ENCODE measurements at regions not wholly inside any gene's neighbourhood (a gene's known extent, or its start where the extent isn't known, plus 50 kb on each side); places are given as distances from the start of the nearest gene placed in this dataset.

DNA sequence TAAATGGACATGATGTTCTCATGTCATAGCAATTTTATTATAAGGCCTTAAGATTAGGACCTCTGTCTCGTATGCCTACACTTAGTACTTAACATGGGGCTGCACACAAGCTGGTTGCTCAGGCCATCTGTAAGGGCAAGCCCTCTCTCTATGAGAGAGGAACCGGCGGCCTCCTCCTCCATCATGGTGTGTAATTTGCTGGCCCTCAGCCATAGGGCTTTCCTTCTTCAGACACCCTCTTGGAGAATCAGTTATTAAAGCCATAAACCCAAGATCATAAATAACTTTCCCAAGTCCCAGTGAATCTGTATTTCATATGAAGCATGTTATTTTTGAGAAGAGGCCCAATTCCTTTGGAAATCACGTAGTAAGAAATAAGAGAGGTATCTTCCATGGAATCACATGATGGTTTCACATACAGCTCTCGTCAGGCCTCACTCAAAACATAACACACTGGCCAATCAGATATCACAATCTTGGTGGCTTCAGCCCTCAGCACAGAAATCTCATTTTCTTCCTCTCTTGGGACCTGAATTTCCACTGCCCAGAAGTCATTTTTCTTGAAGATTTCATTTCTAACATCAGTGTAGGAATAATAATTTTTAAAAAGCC lies 92.6 kb downstream of the RDH14 start:
- H3K27me3 ChIP-seq (replicated peaks in 2 of 5; ENCODE audit: control insufficient read depth in 4 of 5, insufficient read depth in 5 of 5, low read length in 4 of 5) = no peaks in the 10 kb centered on the region
- H3K4me3 ChIP-seq (ENCODE audit: control insufficient read depth in 1 of 7, extremely low read depth in 1 of 7, insufficient read depth in 4 of 7, low read depth in 2 of 7, low read length in 6 of 7) = no peak overlapping the region
- POLR2A ChIA-PET = no interaction called here
- H3K27ac ChIP-seq (ENCODE audit: insufficient read depth in 1 of 2, low read depth in 1 of 2, low read length in 2 of 2, poor library complexity in 1 of 2, severe bottlenecking in 2 of 2) = no peak overlapping the region
- DNase-seq = no peak
- no peaks in the 10 kb centered on the region for H3K4me1 ChIP-seq (ENCODE audit: control extremely low read depth in 1 of 4, control insufficient read depth in 4 of 4, insufficient read depth in 4 of 4, low read length in 3 of 4)
- CTCF ChIA-PET = no interaction called here
- WGBS (ENCODE audit: insufficient coverage) = 73% methylated on average over 2 of the region's 5 CpGs
- peaks cover 0 to 2% (median 0%) of the 10 kb centered on the region in 5 experiments for H3K9me3 ChIP-seq (ENCODE audit: control extremely low read depth in 1 of 5, control insufficient read depth in 4 of 5, insufficient read depth in 2 of 5, low read depth in 1 of 5, low read length in 4 of 5)
- H3K36me3 ChIP-seq (ENCODE audit: control insufficient read depth in 4 of 4, insufficient read depth in 4 of 4, low read length in 3 of 4) = no peaks in the 10 kb centered on the region

- CTCF ChIA-PET = no interaction called here
Measured at GRCh38 chr2:18465979-18466378, 94.5 kb downstream of the RDH14 start.

DNA sequence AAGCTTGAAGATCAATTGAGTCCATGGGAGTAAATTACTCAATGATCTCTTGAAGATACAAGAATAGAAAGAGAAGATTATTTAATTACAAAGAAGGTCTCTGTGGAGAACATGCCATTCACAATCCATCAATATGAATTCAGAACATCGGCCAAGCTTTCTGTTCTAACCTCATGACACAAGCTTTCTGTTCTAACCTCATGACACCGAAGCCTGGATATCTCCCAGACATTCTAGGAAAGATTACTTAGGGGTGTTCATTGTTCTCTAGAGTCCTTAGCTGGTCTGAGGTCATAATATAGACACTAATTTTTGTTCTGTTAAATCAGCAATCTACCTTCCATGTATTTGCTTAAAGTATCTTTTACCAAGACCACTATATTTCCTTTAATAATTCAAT lies 95.5 kb downstream of the RDH14 start:
- POLR2A ChIA-PET = interaction anchor here (0.7 kb wide), 1 partner anchor 365 kb away, joined by 3 read pairs; no protein-coding TSS in a partner anchor
- Histone ChIP-seq H3K27ac (ENCODE audit: insufficient read depth in 1 of 2, low read depth in 1 of 2, low read length in 2 of 2, poor library complexity in 1 of 2, severe bottlenecking in 2 of 2) (no peak overlapping the region), H3K4me1 (ENCODE audit: control extremely low read depth in 1 of 4, control insufficient read depth in 4 of 4, insufficient read depth in 4 of 4, low read length in 3 of 4) (no peaks in the 10 kb centered on the region), H3K9me3 (ENCODE audit: control extremely low read depth in 1 of 5, control insufficient read depth in 4 of 5, insufficient read depth in 2 of 5, low read depth in 1 of 5, low read length in 4 of 5) (no peaks in the 10 kb centered on the region), H3K27me3 (replicated peaks in 2 of 5; ENCODE audit: control insufficient read depth in 4 of 5, insufficient read depth in 5 of 5, low read length in 4 of 5) (no peaks in the 10 kb centered on the region), H3K4me3 (ENCODE audit: control insufficient read depth in 1 of 7, extremely low read depth in 1 of 7, insufficient read depth in 4 of 7, low read depth in 2 of 7, low read length in 6 of 7) (no peak overlapping the region), H3K36me3 (ENCODE audit: control insufficient read depth in 4 of 4, insufficient read depth in 4 of 4, low read length in 3 of 4) (no peaks in the 10 kb centered on the region)
- WGBS (ENCODE audit: insufficient coverage) = no CpG with 5 or more reads among the region's 2 CpGs
- CTCF ChIA-PET = interaction anchor here (1.3 kb wide), 1 partner anchor 11 kb away, joined by 3 read pairs; no protein-coding TSS in a partner anchor
- DNase-seq = no peak

More at GRCh38 chr2:18465979-18466378, 94.5 kb downstream of the RDH14 start:
- Histone ChIP-seq H3K4me1 (ENCODE audit: control extremely low read depth in 1 of 4, control insufficient read depth in 4 of 4, insufficient read depth in 4 of 4, low read length in 3 of 4) (no peaks in the 10 kb centered on the region), H3K4me3 (ENCODE audit: control insufficient read depth in 1 of 7, extremely low read depth in 1 of 7, insufficient read depth in 4 of 7, low read depth in 2 of 7, low read length in 6 of 7) (no peak overlapping the region), H3K9me3 (ENCODE audit: control extremely low read depth in 1 of 5, control insufficient read depth in 4 of 5, insufficient read depth in 2 of 5, low read depth in 1 of 5, low read length in 4 of 5) (peaks cover 0 to 2% (median 0%) of the 10 kb centered on the region in 5 experiments), H3K27ac (ENCODE audit: insufficient read depth in 1 of 2, low read depth in 1 of 2, low read length in 2 of 2, poor library complexity in 1 of 2, severe bottlenecking in 2 of 2) (no peak overlapping the region), H3K27me3 (replicated peaks in 2 of 5; ENCODE audit: control insufficient read depth in 4 of 5, insufficient read depth in 5 of 5, low read length in 4 of 5) (no peaks in the 10 kb centered on the region), H3K36me3 (ENCODE audit: control insufficient read depth in 4 of 4, insufficient read depth in 4 of 4, low read length in 3 of 4) (no peaks in the 10 kb centered on the region)
- WGBS (ENCODE audit: insufficient coverage) = no CpG with 5 or more reads among the region's 3 CpGs
- no peak for DNase-seq
- POLR2A ChIA-PET = no interaction called here

DNA sequence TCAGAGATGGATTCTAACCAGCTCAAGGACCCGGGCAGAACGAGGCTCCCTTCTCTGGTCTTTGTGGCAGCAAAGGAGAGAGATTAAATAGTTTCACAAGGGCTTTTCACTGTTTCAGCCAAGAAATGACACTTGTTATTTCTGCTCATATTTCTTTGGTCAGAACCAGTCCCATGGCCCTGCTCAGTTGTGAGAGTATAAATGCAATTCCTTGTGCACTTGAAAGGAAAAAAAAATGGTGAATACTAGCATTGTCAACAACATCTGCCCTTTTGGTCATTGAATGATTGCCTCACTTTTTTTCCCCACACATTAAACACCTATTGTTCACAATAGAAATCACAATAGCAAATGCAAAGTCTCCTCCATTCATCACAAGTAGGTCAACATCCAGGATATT lies 104.4 kb downstream of the RDH14 start:
- 0% methylated on average over 1 of the region's 2 CpGs for WGBS (ENCODE audit: insufficient coverage)
- Histone ChIP-seq H3K36me3 (ENCODE audit: control insufficient read depth in 4 of 4, insufficient read depth in 4 of 4, low read length in 3 of 4) (no peaks in the 10 kb centered on the region), H3K9me3 (ENCODE audit: control extremely low read depth in 1 of 5, control insufficient read depth in 4 of 5, insufficient read depth in 2 of 5, low read depth in 1 of 5, low read length in 4 of 5) (no peaks in the 10 kb centered on the region), H3K27me3 (replicated peaks in 2 of 5; ENCODE audit: control insufficient read depth in 4 of 5, insufficient read depth in 5 of 5, low read length in 4 of 5) (peaks cover 0 to 14% (median 3%) of the 10 kb centered on the region in 5 experiments), H3K4me1 (ENCODE audit: control extremely low read depth in 1 of 4, control insufficient read depth in 4 of 4, insufficient read depth in 4 of 4, low read length in 3 of 4) (no peaks in the 10 kb centered on the region), H3K4me3 (ENCODE audit: control insufficient read depth in 1 of 7, extremely low read depth in 1 of 7, insufficient read depth in 4 of 7, low read depth in 2 of 7, low read length in 6 of 7) (no peak overlapping the region), H3K27ac (ENCODE audit: insufficient read depth in 1 of 2, low read depth in 1 of 2, low read length in 2 of 2, poor library complexity in 1 of 2, severe bottlenecking in 2 of 2) (no peak overlapping the region)
- ChIA-PET POLR2A (no interaction called here), CTCF (no interaction called here)
- DNase-seq = no peak

- 80% methylated on average over 4 of the region's 5 CpGs for WGBS (ENCODE audit: insufficient coverage)
- ChIA-PET POLR2A (no interaction called here), CTCF (interaction anchor here (1.7 kb wide), 1 partner anchor 10 kb away, joined by 3 read pairs; no protein-coding TSS in a partner anchor)
- DNase-seq = no peak
- Histone ChIP-seq H3K27me3 (replicated peaks in 2 of 5; ENCODE audit: control insufficient read depth in 4 of 5, insufficient read depth in 5 of 5, low read length in 4 of 5) (peaks cover 0 to 14% (median 3%) of the 10 kb centered on the region in 5 experiments), H3K4me3 (ENCODE audit: control insufficient read depth in 1 of 7, extremely low read depth in 1 of 7, insufficient read depth in 4 of 7, low read depth in 2 of 7, low read length in 6 of 7) (no peak overlapping the region), H3K27ac (ENCODE audit: insufficient read depth in 1 of 2, low read depth in 1 of 2, low read length in 2 of 2, poor library complexity in 1 of 2, severe bottlenecking in 2 of 2) (no peak overlapping the region), H3K4me1 (ENCODE audit: control extremely low read depth in 1 of 4, control insufficient read depth in 4 of 4, insufficient read depth in 4 of 4, low read length in 3 of 4) (no peaks in the 10 kb centered on the region), H3K9me3 (ENCODE audit: control extremely low read depth in 1 of 5, control insufficient read depth in 4 of 5, insufficient read depth in 2 of 5, low read depth in 1 of 5, low read length in 4 of 5) (no peaks in the 10 kb centered on the region), H3K36me3 (ENCODE audit: control insufficient read depth in 4 of 4, insufficient read depth in 4 of 4, low read length in 3 of 4) (no peaks in the 10 kb centered on the region)
Measured at GRCh38 chr2:18455236-18455862, 105.1 kb downstream of the RDH14 start.

DNA sequence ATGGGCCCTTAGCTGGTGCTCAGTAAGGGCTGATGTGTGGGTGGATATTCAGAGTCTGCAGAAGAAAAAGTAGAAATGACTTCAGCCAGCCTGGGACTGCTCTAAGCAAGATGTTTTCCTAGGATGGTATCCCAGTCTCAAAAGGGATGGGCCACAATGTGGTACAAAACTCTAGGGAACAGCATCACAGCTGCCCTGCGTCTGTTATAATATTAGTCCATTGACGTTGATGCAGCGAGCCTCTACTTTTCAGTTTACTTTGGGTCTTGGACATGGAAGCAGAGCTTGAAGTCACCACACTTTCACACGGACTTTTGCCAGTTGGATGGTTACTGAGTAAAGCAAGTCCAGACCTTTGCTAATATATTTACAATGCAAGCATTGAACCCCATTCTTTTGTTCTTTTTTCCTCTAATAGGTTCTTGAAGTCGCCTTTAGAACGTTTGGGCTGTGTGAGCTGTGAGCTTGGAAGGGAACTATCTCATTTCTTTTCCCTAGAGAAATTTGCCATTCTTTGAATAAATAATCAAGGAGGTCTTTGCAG lies 105.7 kb downstream of the RDH14 start:
- 90% methylated on average over 4 of the region's 6 CpGs for WGBS (ENCODE audit: insufficient coverage)
- CTCF ChIA-PET = interaction anchor here (1.7 kb wide), 1 partner anchor 10 kb away, joined by 3 read pairs; no protein-coding TSS in a partner anchor
- Histone ChIP-seq H3K27me3 (replicated peaks in 2 of 5; ENCODE audit: control insufficient read depth in 4 of 5, insufficient read depth in 5 of 5, low read length in 4 of 5) (peaks cover 0 to 14% (median 3%) of the 10 kb centered on the region in 5 experiments), H3K4me3 (ENCODE audit: control insufficient read depth in 1 of 7, extremely low read depth in 1 of 7, insufficient read depth in 4 of 7, low read depth in 2 of 7, low read length in 6 of 7) (no peak overlapping the region), H3K36me3 (ENCODE audit: control insufficient read depth in 4 of 4, insufficient read depth in 4 of 4, low read length in 3 of 4) (no peaks in the 10 kb centered on the region), H3K27ac (ENCODE audit: insufficient read depth in 1 of 2, low read depth in 1 of 2, low read length in 2 of 2, poor library complexity in 1 of 2, severe bottlenecking in 2 of 2) (no peak overlapping the region), H3K9me3 (ENCODE audit: control extremely low read depth in 1 of 5, control insufficient read depth in 4 of 5, insufficient read depth in 2 of 5, low read depth in 1 of 5, low read length in 4 of 5) (no peaks in the 10 kb centered on the region), H3K4me1 (ENCODE audit: control extremely low read depth in 1 of 4, control insufficient read depth in 4 of 4, insufficient read depth in 4 of 4, low read length in 3 of 4) (no peaks in the 10 kb centered on the region)
- no peak for DNase-seq
- POLR2A ChIA-PET = no interaction called here

DNA sequence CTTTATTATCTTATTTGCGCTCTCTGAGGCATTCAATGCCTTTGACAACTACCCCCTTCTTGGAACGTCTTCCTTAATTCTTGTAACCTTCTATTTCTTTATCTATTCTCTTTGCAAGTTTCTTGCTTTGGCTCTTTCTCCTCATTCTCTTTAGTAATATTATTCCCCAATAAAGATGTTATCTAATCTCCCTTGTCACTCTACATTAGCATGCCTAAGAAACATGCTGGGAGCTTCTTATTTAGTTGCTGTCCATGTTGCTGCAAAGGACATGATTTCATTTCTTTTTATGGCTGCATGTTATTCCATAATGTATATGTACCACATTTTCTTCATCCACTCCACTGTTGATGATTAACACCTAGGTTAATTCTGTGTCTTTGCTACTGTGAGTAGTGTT lies 113.7 kb downstream of the RDH14 start:
- H3K36me3 ChIP-seq (ENCODE audit: control insufficient read depth in 4 of 4, insufficient read depth in 4 of 4, low read length in 3 of 4) = no peaks in the 10 kb centered on the region
- POLR2A ChIA-PET = no interaction called here
- no peaks in the 10 kb centered on the region for H3K4me1 ChIP-seq (ENCODE audit: control extremely low read depth in 1 of 4, control insufficient read depth in 4 of 4, insufficient read depth in 4 of 4, low read length in 3 of 4)
- no peaks in the 10 kb centered on the region for H3K9me3 ChIP-seq (ENCODE audit: control extremely low read depth in 1 of 5, control insufficient read depth in 4 of 5, insufficient read depth in 2 of 5, low read depth in 1 of 5, low read length in 4 of 5)
- WGBS (ENCODE audit: insufficient coverage) = 96% methylated on average over 2 of the region's 2 CpGs
- H3K4me3 ChIP-seq (ENCODE audit: control insufficient read depth in 1 of 7, extremely low read depth in 1 of 7, insufficient read depth in 4 of 7, low read depth in 2 of 7, low read length in 6 of 7) = no peak overlapping the region
- CTCF ChIA-PET = no interaction called here
- H3K27ac ChIP-seq (ENCODE audit: insufficient read depth in 1 of 2, low read depth in 1 of 2, low read length in 2 of 2, poor library complexity in 1 of 2, severe bottlenecking in 2 of 2) = no peak overlapping the region
- H3K27me3 ChIP-seq (replicated peaks in 2 of 5; ENCODE audit: control insufficient read depth in 4 of 5, insufficient read depth in 5 of 5, low read length in 4 of 5) = peaks cover 0 to 6% (median 1%) of the 10 kb centered on the region in 5 experiments
- DNase-seq = no peak
